NCI-H748 treated with DMSO at 0.1 percent for 48 hours (cell line): ENCODE measurements at regions not wholly inside any gene's neighbourhood (a gene's known extent, or its start where the extent isn't known, plus 50 kb on each side); places are given as distances from the start of the nearest gene placed in this dataset.

Experiments used
- DNase-seq: peaks from one replicate; lab custom pipeline; 2025; lab: John Stamatoyannopoulos, UW

DNA sequence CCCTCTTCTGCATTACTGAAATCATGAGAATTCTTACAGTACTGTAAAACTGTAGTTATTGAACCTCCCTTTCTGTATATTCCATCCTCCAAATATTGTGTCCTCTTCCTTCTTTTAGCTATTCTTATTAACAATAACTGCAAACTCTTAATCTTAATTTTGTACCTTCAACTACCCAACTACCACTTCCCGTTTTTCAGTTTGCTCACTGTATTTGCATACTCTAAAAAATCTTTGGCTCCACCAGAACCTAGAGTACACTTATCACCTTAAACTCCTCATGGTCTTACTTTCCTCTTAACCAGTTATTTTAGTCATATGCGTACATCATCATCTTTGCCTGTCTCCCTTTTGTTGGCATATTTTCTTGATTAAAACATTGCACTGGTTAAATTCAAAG is 543.7 kb downstream of the ARAP2 start:
- no peak for DNase-seq

GRCh38 chr4:35709080-35709479 is 535.2 kb downstream of the ARAP2 start:
- no peak for DNase-seq

- no peak for DNase-seq
These were observed 534.0 kb downstream of the ARAP2 start for GRCh38 chr4:35710343-35710742.

DNA sequence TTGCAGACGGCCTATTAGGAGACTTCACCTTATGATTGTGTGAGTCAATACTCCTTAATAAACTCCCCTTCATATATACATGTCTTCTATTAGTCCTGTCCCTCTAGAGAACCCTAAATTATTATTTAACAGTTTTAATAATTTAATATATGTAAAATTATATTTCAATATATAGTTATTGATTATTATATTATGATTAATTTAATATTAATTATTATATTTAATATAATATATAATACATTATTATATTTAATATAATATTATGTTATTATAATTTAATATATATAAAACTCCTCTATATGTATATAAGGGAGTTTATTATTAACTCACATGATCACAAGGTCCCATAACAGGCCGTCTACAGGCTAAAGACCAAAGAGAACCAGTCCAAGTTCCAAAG is 533.2 kb downstream of the ARAP2 start:
- DNase-seq, result no peak

DNA sequence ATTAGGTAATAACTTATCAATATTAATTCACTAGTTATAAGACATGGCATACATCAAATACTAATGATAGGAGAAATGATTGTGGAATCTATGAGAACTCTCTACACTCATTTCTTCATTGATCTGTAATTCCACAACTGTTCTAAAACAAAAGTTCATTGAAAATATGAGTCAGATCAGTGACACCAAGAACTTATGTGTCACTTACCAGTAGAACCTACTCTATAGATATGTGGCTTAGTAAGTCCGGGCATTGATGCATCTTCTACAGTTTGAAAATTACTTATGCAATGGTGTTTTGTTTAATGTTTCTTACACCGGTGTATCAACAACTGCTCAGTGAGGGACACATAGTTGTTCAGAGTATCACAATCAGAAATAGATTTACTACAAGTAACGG is 520.3 kb downstream of the ARAP2 start:
- DNase-seq, result no peak

DNA sequence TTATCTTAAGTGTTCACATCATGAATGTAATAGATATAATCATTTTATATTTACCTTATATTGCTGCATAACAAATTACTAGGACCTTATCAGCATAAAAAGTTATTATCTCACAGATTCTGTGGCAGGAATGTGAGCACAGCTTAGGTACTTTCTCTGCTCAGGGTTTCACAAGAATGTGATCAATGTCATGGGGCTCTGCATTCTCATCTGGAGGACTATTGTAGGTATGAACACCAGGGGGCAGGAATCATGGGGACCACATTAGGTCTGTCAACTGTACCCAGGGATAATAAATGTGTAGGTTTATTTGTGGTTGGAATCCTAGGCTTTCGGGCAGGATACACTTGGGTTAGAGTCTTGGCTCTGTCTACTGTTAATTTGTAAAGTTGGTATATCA is 519.2 kb downstream of the ARAP2 start:
- DNase-seq, result no peak

- DNase-seq, result no peak
These were observed 513.9 kb downstream of the ARAP2 start for GRCh38 chr4:35730414-35730813.

- DNase-seq, result no peak
These were observed 509.8 kb downstream of the ARAP2 start for GRCh38 chr4:35734381-35735098.

GRCh38 chr4:35739308-35739707 is 505.0 kb downstream of the ARAP2 start:
- no peak for DNase-seq

GRCh38 chr4:35754047-35754446 is 490.3 kb downstream of the ARAP2 start:
- DNase-seq, result no peak

DNA sequence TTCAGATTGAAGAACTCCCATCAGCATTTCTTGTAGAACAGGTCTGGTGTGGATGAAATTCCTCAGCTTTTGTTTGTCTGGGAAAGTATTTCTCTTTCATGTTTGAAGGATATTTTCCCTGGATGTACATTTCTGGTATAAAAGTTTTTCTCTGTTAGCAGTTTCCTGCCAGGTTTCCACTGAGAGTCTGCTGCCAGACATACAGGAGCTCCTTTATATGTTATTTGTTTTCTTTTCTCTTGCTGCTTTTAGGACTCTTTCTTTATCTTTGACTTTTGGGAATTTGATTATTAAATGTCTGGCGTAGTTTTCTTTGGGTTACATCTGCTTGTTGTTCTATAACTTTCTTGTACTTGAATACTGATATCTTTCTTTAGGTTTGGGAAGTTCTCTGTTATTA is 486.5 kb downstream of the ARAP2 start:
- no peak for DNase-seq

DNA sequence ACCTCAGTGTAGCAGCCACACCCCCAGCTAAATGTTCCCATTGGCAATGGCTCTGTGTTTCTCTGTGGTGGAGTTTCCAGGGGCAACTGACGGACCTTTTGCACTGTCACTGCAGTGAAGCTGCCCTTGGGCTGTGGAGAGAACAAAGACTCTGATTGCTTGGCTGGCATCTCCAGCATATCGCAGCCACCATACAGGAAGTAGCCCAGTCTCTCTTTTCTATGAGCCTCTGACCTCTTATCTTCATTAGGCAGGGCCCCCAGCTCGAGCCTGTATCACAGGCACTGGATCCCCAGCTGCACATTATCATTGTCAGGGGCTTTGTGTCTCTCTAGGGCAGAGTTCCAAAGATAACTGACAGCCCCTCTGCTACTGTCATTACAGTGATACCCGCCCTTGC is 483.5 kb downstream of the ARAP2 start:
- no peak for DNase-seq

DNA sequence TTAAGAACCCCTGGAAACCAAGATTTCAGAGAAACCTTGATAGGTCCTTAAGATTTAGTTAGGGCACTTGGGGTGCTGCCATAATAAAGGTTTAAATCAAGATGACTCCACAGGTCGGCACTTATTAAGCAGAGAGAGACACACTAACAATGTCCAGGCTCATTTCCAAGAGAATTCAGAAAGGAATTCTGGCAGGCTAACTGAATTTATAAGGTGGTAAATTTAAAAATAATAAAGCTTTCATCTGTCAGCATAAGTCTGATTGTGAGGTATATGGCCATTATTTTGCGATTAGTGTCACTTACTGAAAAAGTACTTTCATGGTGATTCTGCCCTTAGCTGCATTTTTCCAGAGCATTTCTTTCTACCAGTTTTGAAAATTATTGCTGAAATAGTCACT is 472.7 kb downstream of the ARAP2 start:
- no peak for DNase-seq

DNA sequence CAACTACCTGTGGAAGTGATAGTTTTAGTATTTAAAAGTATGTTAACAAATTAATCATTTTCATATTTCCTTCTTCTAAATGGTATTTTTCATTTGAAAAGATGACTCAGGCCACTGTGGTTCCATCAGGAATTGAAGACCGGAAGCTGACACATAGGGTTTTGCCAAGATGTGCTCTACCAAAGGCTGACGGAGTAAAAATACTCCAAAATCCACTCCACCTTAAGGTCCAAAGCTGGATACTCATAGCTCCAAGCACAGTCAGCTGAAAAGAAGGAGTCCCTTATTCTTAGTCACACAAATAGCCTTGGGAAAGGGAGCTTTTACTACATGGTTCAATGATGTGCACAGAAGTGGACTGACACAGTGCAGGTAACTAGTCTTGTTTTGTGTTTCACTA is 472.0 kb downstream of the ARAP2 start:
- DNase-seq, result no peak

- no peak for DNase-seq
These were observed 454.3 kb downstream of the ARAP2 start for GRCh38 chr4:35789899-35790574.

DNA sequence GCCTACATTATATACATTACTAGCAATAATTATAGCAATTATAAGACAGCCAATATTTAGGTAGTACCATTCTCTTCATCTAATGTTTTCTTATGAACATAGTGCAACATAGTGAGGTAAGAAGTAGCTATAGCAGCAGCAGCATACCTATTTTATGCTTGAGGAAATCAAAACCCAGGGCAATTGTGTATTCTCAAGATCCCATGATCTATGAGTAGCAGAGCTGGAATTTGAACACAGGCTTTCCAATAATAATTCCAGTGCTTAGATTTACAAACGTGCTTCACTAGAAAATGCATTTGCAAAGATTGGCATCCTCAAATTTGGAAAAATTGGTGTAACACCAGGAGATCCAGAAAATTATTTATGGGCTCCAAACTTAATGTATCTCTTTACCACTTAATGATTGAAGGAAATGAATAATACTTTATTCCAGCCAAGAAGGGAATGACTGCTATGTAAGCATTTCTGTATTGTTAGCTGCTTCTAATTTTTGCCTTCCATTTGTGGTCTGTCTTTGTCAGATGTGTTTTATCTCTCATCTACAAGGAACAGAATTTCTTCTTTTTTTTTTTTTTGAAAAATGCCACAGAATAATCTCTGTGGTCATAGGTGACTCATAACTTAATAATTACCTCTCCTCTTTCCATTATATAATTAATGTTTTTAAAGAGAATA is 451.1 kb downstream of the ARAP2 start:
- DNase-seq, result no peak

- no peak for DNase-seq
These were observed 450.5 kb downstream of the ARAP2 start for GRCh38 chr4:35793766-35794165.

GRCh38 chr4:35800669-35801068 is 443.6 kb downstream of the ARAP2 start:
- DNase-seq, result no peak

GRCh38 chr4:35802644-35803043 is 441.7 kb downstream of the ARAP2 start:
- no peak for DNase-seq

- DNase-seq, result no peak
These were observed 425.8 kb downstream of the ARAP2 start for GRCh38 chr4:35818520-35818919.

GRCh38 chr4:35820003-35820402 is 424.3 kb downstream of the ARAP2 start:
- no peak for DNase-seq

GRCh38 chr4:35824231-35824630 is 420.1 kb downstream of the ARAP2 start:
- DNase-seq, result no peak

DNA sequence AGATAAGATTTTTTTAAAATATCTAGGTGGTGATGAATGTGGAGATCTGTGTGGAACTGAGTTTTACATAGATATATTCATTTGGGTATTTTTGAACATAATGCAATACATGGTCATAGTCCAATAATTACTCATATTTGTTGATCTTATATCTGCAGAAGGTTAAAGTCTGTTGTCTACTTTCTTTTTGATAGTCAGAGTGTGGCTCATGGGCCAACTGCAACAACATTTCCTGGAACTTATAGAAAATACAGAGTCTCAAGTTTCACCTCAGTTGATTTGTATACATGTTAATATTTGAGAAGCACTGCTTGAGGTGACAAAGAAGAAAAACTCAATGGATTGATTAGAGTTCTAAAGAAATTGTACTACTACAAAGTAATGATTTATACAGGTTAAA is 408.4 kb downstream of the ARAP2 start:
- no peak for DNase-seq
